ENCODE measurements at regions not wholly inside any gene's neighbourhood (a gene's known extent, or its start where the extent isn't known, plus 50 kb on each side); places are given as distances from the start of the nearest gene placed in this dataset.
"Not testable (repeated sequence)": the region's sequence is repeated elsewhere in the genome, so short reads cannot be mapped to it uniquely, and the experiment has no call there.

DNA sequence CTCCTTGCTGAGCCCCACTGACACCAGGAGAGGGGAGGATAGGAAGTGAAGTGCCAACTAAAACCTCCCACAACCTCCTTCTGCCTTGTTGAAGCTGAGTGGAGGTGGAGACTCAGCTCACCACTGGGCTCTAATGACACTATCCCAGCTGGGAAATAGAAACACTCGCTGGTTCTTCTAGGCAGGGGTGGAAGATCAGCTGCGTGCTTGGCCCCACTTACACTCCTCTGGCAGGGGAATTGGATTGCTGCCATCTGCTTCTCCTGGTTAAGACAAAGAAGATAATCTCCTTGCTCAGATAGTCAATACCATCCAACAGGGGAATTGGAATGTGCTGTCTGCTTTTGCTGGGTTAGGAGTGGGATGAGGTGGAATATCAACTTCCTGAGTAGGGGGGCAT is 392.5 kb downstream of the ZNF674 start:
- no peak for DNase-seq

DNA sequence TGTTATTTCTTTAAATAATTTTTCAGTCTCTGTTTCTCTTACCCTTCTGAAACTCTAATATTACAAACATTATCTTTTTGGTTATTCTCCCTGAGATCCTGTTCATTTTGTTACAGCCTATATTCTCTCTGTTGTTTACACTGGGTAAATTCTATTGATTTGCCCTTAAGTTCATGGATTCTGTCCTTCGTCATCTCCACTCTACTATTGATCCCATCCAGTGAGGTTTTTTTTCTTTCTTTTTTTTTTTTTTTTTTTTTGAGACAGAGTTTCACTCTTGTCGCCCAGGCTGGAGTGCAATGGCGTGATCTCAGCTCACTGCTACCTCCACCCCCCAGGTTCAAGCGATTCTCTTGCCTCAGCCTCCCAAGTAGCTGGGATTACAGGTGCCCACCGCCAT is 393.9 kb downstream of the ZNF674 start:
- DNase-seq, result not testable (repeated sequence)

DNA sequence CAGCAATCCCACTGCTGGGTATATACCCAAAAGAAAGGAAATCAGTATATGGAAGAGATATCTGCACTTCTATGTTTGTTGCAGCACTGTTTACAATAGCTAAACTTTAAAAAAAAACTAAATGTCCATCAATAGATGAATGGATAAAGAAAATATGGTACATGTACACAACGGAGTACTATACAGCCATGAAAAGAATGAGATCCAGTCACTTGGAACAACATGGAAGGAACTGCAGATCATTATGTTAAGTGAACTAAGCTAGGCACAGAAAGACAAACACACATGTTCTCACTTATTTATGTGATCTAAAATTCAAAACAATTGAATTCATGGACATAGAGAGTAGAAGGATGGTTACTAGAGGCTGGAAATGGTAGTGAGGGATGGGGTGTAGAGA is 400.7 kb downstream of the ZNF674 start:
- no peak for DNase-seq

DNA sequence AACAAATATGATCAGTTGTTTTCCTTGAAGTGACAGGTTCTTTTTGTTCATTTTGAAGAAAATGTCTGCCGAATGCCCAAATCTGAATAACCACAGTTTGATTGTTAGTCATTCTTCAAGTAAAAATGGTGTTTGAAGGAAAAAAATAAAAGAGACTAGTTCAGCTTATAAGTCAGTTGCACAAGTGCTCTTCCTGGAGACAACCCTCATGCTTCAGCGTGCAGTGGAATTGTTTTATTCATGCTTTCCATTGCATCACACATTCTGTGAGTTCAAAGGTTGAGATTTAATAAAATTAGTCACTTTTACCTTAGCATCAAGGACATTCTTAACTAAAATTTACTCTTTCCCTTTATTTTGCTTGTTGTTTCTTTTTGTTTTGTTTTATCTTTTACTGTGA is 404.9 kb downstream of the ZNF674 start:
- no peak for DNase-seq

DNA sequence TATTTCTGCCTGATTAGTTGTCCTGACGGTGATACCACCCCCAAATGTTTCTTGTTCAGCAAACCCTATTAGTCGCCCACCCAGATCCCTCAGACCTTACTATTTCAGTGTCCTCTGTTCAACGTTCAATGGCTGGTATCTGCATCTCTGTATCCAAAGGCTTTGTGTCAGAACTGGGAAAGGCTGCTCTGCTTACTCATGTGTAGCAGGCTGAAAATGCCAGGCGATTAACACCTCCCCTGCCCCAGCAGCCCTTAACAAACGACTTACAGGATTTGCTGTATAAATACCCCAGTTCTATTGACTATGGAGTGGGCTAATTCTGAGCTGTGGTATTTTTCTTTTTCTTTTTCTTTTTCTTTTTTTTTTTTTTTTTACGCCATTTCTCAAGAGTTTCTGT is 415.0 kb downstream of the ZNF674 start:
- DNase-seq, result no peak

DNA sequence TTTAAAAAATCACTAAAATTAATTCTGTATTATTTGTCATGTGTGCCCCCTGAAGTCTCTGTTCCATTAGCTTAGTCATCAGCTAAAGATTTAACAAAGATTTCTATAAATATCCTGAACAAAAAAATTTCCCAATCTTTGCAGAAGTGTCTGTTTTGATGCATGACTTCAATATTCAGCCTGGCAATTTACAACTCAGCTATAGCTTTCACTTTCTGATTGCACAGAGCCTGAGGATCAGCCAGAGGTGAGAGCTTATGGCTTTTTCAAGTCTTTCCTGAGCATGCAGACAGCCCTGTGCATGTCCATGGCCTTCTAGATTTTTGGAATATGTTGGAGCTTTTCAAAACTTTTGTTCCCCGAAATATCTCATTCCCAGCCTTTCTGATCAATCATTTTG is 420.1 kb downstream of the ZNF674 start:
- no peak for DNase-seq

DNA sequence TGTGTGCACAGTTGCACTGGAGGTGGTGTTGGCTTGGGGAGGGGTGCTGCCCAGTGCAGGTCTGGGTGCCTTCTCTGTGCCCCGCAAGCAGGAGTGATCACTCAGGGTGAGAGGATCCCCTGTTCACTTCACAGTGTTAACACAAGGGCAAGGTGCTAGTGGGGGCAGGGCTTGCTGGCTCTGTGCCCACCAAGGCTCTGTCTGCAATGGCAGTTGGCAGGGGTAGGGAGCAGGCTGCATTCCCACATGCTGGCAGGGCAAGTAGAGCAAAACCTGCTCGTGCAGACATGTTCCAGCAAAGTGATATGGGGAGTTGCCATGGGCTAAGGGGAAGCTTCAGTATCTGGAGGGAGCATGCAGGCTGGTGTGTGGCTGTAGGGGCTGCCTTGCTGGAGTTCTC is 428.0 kb downstream of the ZNF674 start:
- DNase-seq, result no peak

DNA sequence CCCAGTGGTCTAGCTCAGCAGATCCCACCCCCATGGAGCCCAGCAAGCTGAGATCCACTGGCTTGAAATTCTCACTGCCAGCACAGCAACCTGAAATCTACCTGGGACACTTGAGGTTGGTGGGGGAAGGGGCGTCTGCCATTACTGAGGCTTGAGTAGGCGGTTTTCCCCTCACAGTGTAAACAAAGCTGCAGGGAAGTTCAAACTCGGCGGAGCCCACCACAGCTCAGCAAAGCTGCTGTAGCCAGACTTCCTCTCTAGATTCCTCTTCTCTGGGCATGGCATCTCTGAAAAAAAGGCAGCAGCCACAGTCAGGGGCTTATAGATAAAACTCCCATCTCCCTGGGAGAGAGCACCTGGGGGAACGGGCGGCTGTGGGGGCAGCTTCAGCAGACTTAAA is 457.9 kb downstream of the ZNF674 start:
- not testable (repeated sequence) for DNase-seq

DNA sequence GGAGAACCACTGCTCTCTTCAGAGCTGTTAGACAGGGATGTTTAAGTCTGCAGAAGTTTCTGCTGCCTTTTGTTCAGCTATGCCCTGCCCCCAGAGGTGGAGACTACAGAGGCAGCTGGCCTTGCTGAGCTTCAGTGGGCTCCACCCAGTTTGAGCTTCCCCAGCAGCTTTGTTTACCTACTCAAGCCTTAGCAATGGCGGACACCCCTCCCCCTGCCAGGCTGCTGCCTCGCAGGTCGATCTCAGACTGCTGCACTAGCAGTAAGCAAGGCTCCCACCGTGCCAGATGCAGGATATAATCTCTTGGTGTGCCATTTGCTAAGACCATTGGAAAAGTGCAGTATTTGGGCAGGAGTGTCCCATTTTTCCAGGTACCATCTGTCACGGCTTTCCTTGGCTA is 465.1 kb downstream of the ZNF674 start:
- DNase-seq, result not testable (repeated sequence)

DNA sequence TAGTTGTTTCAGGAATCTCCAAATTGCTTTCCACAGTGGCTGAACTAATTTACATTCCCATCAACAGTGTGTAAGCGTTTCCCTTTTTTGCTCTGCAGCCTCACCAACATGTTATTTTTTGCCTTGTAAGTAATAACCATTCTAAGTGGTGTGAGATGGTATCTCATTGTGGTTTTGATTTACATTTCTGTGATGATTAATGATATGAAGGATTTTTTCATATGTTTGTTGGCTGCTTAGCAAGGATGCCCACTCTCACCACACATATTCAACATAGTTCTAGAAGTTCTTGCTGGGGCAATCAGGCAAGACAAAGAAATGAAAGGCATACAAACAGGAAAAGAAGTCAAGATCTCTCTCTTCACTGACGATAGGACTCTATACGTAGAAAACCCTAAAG is 472.4 kb downstream of the ZNF674 start:
- DNase-seq, result no peak

DNA sequence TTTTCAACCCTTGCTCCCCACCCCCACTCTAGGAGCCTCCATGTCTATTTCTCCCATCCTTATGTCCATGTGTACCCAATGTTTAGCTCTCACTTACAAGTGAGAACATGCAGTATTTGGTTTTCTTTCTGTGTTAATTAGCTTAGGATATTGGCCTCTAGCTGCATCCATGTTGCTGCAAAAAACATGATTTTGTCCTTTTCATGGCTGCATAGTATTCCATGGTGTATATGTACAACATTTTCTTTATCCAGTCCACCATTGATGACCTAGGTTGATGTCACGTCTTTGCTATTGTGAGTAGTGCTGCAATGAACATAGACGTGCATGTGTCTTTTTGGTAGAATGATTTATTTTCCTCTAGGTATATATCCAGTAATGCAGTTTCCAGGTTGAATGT is 472.8 kb downstream of the ZNF674 start:
- DNase-seq, result no peak

DNA sequence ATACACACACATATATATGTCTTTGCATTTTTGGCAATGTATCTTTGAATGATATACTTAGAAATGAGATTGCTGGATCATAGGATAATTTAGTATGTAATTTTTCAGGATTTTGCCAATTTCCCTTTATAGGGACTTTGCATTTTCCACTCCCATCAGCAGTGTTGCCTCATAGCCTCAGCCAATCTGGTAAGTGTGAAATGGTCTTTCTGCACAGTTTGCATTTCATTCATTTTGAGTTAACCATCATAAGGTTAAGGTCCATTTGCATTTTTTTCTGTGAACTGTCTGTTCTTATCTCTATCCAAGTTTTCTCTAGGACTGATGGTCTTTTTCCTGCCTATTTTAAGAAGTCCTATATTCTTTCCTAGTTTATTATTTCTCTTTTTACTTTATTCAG is 474.8 kb downstream of the ZNF674 start:
- no peak for DNase-seq

DNA sequence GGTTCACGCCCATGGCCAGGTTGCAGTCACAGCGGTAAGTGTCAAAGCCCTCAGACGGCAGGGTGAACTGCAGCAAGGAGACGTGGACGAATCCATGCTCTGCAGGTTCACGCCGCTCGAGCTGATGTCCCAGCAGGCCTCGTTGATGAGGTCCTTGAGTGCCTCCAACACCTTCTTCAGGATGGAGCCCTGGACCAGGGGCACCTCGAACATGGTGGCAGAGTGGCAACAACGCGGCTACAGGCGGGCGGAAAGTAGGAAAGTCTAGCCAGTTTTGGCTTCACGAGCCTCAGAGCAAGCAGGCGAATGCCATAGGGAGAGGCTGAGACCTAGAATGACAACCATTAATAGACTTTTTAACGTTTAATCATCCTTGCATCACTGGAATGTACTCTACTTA is 485.9 kb downstream of the ZNF674 start:
- DNase-seq, result no peak

DNA sequence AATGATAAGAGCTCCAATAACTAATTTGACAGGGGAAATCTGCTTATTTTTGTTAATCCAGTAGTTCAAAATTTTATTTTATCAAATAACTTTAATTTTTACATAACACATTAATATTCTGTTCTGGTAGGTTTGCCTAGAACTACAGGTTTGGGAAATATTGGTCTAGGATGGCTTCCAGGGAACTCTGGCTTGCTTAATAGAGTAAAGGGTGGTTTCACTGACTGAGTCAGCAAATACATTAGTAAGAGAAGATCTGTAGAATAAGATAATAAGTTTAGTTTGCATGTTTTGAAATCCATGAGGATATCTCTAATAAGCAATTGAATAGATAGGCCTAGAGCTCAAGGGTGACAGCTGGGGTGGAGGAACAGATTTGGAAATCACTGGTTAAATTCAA is 500.7 kb downstream of the ZNF674 start:
- no peak for DNase-seq

DNA sequence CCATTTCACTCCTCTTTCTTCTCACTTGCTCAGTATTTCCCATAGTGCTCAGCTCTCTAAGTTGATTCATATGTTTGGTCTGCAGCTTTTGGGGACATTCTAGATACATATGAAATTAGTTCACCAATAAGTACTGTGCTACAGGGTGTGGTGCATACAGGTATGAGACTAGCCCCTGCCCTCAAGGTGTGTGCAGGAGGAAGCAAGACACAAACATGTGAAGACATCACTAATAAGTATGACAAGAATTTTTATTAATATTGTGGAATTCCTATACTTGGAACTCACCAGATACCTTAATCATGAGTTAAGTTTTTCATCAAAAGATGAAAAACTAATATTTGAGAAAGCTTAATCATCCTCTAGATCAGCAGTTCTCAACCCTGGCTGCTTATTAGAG is 505.2 kb downstream of the ZNF674 start:
- DNase-seq, result no peak

DNA sequence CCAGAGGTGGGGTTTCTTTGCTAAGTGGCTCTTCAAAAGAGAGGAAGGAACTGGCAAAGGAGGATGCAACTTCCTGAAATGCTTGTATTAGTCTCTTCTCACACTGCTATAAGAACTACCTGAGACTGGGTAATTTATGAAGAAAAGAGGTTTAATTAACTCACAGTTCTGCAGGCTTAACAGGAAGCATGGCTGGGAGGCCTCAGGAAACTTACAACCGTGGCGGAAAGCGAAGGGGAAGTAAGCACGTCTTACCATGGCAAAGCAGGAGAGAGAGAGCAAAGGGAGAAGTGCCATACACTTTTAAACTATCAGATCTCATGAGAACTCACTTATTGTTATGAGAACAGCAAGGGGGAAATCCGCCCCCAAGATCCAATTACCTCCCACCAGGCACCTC is 505.7 kb downstream of the ZNF674 start:
- DNase-seq, result no peak

DNA sequence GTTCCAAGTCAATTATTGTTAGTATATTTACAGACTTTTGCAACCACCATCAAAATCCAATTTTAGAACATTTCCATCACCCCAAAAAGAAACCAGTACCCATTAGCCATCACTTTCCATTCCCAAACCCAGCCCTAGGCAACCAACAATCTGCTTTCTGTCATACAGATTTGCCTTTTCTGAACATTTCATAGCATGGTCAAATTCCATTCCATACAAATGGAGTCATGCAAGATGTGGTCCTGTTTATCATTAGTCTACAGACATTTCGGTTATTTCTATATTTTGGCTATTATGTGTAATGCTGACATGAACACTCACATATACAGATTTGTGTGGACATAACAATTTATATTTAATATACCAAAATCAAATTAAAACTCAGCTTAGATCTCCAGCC is 508.7 kb downstream of the ZNF674 start:
- no peak for DNase-seq

DNA sequence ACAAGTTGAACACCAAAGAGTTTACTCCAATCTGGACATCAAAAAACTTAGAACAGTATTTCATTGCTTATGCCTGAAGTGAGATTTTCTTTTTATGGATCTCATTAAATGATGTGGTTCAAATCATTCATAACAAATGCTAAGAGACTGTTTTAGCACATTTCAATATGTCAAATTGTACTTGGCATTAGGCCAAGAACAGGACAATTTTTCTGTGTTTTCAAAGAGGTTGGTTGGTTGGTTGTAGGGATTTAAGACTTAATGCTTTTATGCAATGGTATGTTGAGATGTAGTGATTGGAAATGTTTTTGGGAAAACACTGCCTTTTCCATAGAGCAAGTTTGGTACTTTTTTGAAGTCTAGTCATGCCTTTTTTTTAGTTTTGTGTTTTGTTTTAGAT is 510.4 kb downstream of the ZNF674 start:
- no peak for DNase-seq

DNA sequence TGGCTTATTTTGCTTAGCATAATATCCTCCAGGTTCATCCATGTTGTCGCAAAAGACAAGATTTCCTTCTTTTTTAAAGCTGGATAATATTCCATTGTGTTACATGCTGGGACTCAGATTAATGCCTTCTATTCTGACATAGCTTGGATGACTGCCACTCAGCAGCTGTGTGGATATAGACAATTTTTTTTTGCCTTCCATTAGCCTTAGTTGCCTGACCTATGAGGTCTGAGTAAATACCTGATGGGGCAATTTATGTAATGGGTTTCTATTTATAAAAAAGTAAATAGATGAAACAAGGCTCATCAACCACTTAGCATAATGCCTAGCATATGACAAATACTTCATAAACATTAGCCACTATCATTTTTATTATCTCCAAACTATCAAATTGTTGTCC is 515.4 kb downstream of the ZNF674 start:
- DNase-seq, result peak; percentile 97

DNA sequence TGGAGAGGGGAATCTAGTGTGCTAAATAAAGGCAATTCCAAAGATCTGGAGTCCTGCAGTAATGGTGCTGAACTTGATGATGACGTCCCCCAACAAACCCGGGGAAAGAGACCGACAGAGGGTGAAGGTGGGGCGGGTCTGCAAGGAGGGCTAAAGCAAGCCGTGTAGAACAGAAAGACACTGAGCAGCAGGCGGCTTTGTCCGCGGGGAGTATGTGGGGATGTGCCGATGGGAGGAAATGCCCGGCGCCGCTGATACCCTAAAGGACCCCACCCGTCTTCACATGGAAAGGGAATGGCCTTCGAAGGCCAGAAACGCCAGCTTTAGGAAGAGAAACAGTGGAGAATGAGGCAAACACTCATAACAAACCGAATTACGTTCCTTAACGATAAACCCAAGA is 528.9 kb downstream of the ZNF674 start:
- no peak for DNase-seq

DNA sequence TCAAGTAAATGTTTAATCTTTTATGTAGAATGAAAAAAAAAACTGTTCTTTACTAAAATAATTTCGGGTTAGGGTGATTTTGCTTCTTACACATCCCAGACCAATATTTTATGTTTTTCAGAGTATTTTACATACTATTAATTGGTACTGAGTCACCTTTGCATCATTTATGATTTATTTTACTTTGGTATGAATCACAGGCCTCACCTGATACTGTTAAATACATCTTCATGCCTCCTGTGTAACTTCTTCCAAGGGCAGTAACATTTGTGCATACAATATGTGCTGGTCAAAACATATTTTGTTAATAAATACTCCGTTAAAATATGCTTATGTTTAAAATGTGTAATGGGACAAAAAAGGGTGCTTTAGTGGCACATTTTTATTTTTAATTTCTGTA is 529.6 kb downstream of the ZNF674 start:
- DNase-seq, result no peak

DNA sequence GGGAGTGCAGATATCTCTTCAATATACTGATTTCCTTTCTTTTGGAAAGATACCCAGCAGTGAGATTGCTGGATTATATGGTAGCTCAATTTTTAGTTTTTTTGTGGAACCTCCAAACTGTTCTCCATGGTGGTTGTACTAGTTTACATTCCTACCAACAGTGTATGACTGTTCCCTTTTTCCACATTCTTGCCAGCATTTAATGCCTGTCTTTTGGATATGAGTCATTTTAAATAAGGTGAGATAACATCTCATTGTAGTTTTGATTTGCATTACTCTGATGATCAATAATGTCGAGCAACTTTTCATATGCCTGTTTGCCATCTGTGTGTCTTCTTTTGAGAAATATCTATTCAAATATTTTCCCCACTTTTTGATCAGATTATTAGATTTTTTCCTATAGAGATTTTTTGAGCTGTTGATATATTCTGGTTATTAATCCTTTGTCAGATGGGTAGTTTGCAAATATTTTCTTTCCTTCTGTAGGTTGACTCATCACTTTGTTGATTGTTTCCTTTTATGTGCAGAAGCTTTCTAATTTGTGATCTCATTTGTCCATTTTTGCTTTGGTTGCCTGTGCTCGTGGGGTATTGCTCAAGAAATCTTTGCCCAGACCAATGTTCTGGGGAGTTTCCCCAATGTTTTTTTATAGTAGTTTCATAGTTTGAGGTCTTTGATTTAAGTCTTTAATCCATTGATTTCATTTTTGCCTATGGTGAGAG is 552.7 kb downstream of the ZNF674 start:
- no peak for DNase-seq

DNA sequence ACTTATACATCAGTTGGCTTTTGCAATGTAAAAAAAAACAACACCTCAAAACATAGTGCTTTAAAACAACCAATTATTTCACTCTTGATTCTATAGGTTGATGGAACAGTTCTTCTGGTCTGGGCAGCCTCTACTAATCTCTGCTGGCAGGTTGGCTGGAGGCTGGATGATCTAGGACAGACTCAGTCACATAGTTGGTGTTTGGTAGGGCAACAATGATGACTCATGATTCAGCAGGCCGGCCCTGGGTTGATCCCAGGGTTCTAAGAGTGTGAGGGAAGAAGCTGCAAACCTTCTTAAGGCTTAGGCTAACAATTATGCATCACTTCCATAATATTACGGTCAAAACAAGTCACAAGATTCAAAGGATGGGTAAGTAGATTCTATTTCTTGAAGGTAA is 558.2 kb downstream of the ZNF674 start:
- DNase-seq, result no peak

DNA sequence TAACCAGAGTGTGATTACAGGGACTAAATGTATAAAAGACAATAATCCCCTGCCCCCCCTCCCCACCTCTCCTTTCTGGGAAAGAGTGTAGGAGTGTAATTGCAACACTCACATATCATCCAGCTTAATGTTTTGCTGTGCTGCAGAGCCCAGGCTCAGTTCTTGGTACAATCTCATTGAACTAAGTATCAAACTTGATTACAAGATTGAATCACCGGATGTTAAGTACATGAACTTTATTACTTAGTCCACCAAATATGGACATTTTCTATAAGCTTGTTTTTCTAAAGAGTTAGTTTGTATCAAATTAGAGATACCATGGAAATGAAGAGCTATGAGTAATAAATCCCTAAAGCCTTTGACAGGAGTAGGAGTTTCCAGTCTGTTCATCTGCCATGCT is 559.1 kb downstream of the ZNF674 start:
- DNase-seq, result no peak

DNA sequence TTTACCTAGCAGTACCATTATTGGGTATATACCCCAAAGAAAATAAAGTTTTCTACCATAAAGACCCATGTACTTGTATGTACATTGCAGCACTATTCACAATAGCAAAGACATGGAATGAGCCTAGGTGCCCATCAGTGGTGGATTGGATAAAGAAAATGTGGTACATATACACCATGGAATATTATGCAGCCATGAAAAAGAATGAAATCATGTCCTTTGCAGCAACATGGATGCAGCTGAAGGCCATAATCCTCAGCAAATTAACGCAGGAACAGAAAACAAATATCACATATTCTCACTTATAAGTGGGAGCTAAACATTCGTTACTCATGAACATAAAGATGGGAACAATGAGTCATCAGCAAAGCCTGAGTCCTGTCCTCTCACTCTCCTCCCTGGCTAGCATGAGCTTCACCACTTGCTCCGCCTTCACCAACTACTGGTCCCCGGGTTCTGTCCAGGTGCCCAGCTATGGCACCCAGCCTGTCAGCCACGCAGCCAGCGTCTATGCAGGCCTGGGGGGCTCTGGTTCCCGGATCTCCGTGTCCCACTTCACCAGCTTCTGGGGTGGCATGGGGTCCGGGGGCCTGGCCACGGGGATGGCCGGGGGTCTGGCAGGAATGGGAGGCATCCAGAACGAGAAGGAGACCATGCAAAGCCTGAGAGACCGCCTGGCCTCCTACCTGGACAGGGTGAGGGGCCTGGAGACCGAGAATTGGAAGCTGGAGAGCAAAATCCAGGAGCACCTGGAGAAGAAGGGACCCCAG is 562.1 kb downstream of the ZNF674 start:
- not testable (repeated sequence) for DNase-seq

All from NCI-H1417 treated with DMSO at 0.1 percent for 48 hours (cell line).